HepG2 (cell line): ENCODE measurements at regions not wholly inside any gene's neighbourhood (a gene's known extent, or its start where the extent isn't known, plus 50 kb on each side); places are given as distances from the start of the nearest gene placed in this dataset.
A peak's percentile ranks its signal among the peaks of the same experiment; 100 is the strongest.

ENCODE experiments used
- AHDC1 ChIP-seq: sonication (generic); formaldehyde crosslinking; IDR thresholded peaks from 2 replicates; pipeline ENCODE4 v1.5.1; 2020; ENCODE audit warnings: mild to moderate bottlenecking, missing genetic modification reagents, borderline replicate concordance
- ASH2L ChIP-seq: fragments of 300-600, 200-600 bp; sonication (generic); IDR thresholded peaks from 2 replicates; pipeline ENCODE4 v1.7.0; 2017; ENCODE audit warnings: low read depth, mild to moderate bottlenecking, moderate library complexity, mixed read lengths, low read length; ENCODE audit not compliant: insufficient read length
- BRF2 ChIP-seq: sonication (generic); formaldehyde crosslinking; IDR thresholded peaks from 2 replicates; pipeline ENCODE4 v1.8.1; 2022; ENCODE audit warnings: mild to moderate bottlenecking, missing genetic modification reagents
- FIP1L1 ChIP-seq: fragments of 200-400 bp; formaldehyde crosslinking; IDR thresholded peaks from 2 replicates; pipeline ENCODE4 v1.6.1; 2018; ENCODE audit warnings: low read depth, mild to moderate bottlenecking, low read length, moderate library complexity, borderline replicate concordance; ENCODE audit not compliant: insufficient read depth
- FOXA3 ChIP-seq: IDR thresholded peaks from 2 replicates; pipeline ENCODE4 v1.6.1; 2016; ENCODE audit warnings: missing genetic modification reagents, missing compliant biosample characterization
- HIVEP1 ChIP-seq: sonication (generic); formaldehyde crosslinking; IDR thresholded peaks from 2 replicates; pipeline ENCODE4 v1.4.0; 2020; ENCODE audit warnings: mild to moderate bottlenecking, missing genetic modification reagents
- HNF1B ChIP-seq: sonication (generic); formaldehyde crosslinking; IDR thresholded peaks from 2 replicates; pipeline ENCODE4 v1.5.1; 2020; ENCODE audit warnings: mild to moderate bottlenecking, moderate library complexity, missing genetic modification reagents
- IKZF1 ChIP-seq: fragments of 450-650 bp; IDR thresholded peaks from 2 replicates; pipeline ENCODE4 v1.7.1; 2016
- MXD3 ChIP-seq: IDR thresholded peaks from 2 replicates; pipeline ENCODE4 v1.6.1; 2016; ENCODE audit warnings: mild to moderate bottlenecking, missing biosample characterization, missing genetic modification reagents
- NFE2L2 ChIP-seq: fragments of 150-350 bp; IDR thresholded peaks from 2 replicates; pipeline ENCODE4 v1.6.1; 2014; ENCODE audit warnings: low read length
- SAP130 ChIP-seq: IDR thresholded peaks from 2 replicates; pipeline ENCODE4 v1.6.1; 2016; ENCODE audit warnings: low read depth
- SMYD3 ChIP-seq: sonication (generic); formaldehyde crosslinking; IDR thresholded peaks from 2 replicates; pipeline ENCODE4 v1.8.1; 2023; ENCODE audit warnings: mild to moderate bottlenecking, missing genetic modification reagents
- TERF1 ChIP-seq: sonication (generic); formaldehyde crosslinking; IDR thresholded peaks from 2 replicates; pipeline ENCODE4 v1.8.0; 2022; ENCODE audit warnings: mild to moderate bottlenecking, missing genetic modification reagents, moderate library complexity
- TFE3 ChIP-seq: IDR thresholded peaks from 2 replicates; pipeline ENCODE4 v1.6.1; 2016
- ZNF792 ChIP-seq: IDR thresholded peaks from 2 replicates; pipeline ENCODE4 v1.6.1; 2016
- ZSCAN29 ChIP-seq: sonication (generic); formaldehyde crosslinking; conservative IDR thresholded peaks from 2 replicates; pipeline ENCODE4 v1.4.0; 2020; ENCODE audit warnings: mild to moderate bottlenecking, missing genetic modification reagents

- TF ChIP-seq BRF2 (CRISPR knock-in tag) (no peak), ZSCAN29 (CRISPR knock-in tag) (0 out of 2 replicates have a peak, but pooled peaks have one; percentile 33), NFE2L2 (no peak), AHDC1 (CRISPR knock-in tag) (peak; percentile 46; the same call in 1 of the 2 replicates), HNF1B (no peak), HIVEP1 (CRISPR knock-in tag) (no peak), ZNF792 (CRISPR knock-in tag) (no peak), IKZF1 (no peak), SMYD3 (CRISPR knock-in tag) (no peak), TERF1 (no peak), FIP1L1 (no peak), ASH2L (peak; percentile 29), TFE3 (CRISPR knock-in tag) (no peak), FOXA3 (CRISPR knock-in tag) (0 out of 2 replicates have a peak, but pooled peaks have one; percentile 7), SAP130 (CRISPR knock-in tag) (0 out of 2 replicates have a peak, but pooled peaks have one; percentile 19), MXD3 (CRISPR knock-in tag) (no peak)
Measured at GRCh38 chr10:60627778-60628748, 150.2 kb upstream of the CDK1 start (continued).
